Sigmoid colon (tissue), 4 donors: ENCODE measurements at regions not wholly inside any gene's neighbourhood (a gene's known extent, or its start where the extent isn't known, plus 50 kb on each side); places are given as distances from the start of the nearest gene placed in this dataset.

Experiments
- CTCF ChIP-seq, 4 experiments: fragments of 450-650 bp in 3 of 4; fragments of 200-600 bp in 1 of 4; IDR thresholded peaks; one replicate each; pipeline ENCODE4 v1.5.1; 2016 to 2019; ENCODE audit warnings: antibody characterized with exemption in 4 of 4, mild to moderate bottlenecking in 3 of 4, moderate library complexity in 2 of 4
- EP300 ChIP-seq, 4 donors: sonication (generic); formaldehyde crosslinking; IDR thresholded peaks; one replicate each; pipeline ENCODE4 v1.6.1; 2017; ENCODE audit warnings: antibody characterized with exemption in 4 of 4

- TF ChIP-seq CTCF (IDR thresholded peaks at IDR 0.05) (no peak), EP300 (IDR thresholded peaks at IDR 0.05) (no peak)
Observed at GRCh38 chr7:356691-357462, 66.9 kb downstream of the FOXL3 start.
